GM12891 (cell line): ENCODE measurements at regions not wholly inside any gene's neighbourhood (a gene's known extent, or its start where the extent isn't known, plus 50 kb on each side); places are given as distances from the start of the nearest gene placed in this dataset.

Experiments
- POLR2A ChIP-seq: IDR thresholded peaks from 2 replicates; pipeline ENCODE4 v1.6.1; 2011; ENCODE audit warnings: low read depth, low read length, control low read depth
- POLR2AphosphoS5 ChIP-seq: IDR thresholded peaks from 2 replicates; pipeline ENCODE4 v1.6.1; 2011; ENCODE audit warnings: low read depth, low read length, control low read depth

DNA sequence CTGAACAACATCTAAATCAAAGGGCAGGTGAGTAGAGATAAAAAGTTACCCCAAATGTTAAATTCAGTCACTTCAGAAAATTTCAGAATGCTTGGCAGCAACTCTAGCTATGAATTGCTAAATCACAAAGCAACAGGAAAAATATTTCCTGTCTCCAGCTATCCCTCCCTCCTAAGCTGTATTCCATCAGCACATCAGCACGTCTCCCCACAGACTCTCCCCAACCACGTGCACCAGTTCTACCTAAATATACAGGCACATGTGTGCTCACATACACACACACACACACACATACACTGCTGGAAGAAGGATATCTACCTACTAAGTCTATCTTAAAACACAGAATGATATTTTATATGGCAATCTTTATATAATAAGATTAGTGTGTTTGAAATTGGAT lies 177.1 kb upstream of the ARHGEF26 start:
- no peak for TF ChIP-seq POLR2A
- no peak for TF ChIP-seq POLR2AphosphoS5
